Breast epithelium (tissue), 3 donors: ENCODE measurements at regions not wholly inside any gene's neighbourhood (a gene's known extent, or its start where the extent isn't known, plus 50 kb on each side); places are given as distances from the start of the nearest gene placed in this dataset.

Experiments used
- CTCF ChIP-seq, 3 donors: fragments of 450-650 bp; IDR thresholded peaks; one replicate each; pipeline ENCODE4 v1.5.1; 2016 to 2017; ENCODE audit warnings: antibody characterized with exemption in 3 of 3, mild to moderate bottlenecking in 3 of 3, moderate library complexity in 3 of 3
- POLR2AphosphoS5 ChIP-seq, 3 donors: sonication (generic); formaldehyde crosslinking; IDR thresholded peaks; one replicate each; pipeline ENCODE4 v1.6.1; 2017; ENCODE audit warnings: antibody characterized with exemption in 3 of 3

- no peak for TF ChIP-seq CTCF (IDR thresholded peaks at IDR 0.05)
- no peak for TF ChIP-seq POLR2AphosphoS5 (IDR thresholded peaks at IDR 0.05)
Observed at GRCh38 chr12:47458279-47458678, 247.6 kb downstream of the RPAP3 start.
